Gastroesophageal sphincter (tissue), 4 donors: ENCODE measurements at regions not wholly inside any gene's neighbourhood (a gene's known extent, or its start where the extent isn't known, plus 50 kb on each side); places are given as distances from the start of the nearest gene placed in this dataset.

ENCODE experiments used
- ATAC-seq: fragments of 150-250 bp; one replicate; pipeline ENCODE4 v1.9.1; 2016; ENCODE audit warnings: mild to moderate bottlenecking, moderate library complexity
- H3K27ac ChIP-seq, 4 donors: fragments of 200-600 bp; sonication (generic) in 3 of 4; 1 replicate in 3 of 4; 2 replicates in 1 of 4; pipeline ENCODE4 v1.5.1; 2016 to 2019
- H3K27me3 ChIP-seq: fragments of 200-600 bp; sonication (generic); one replicate; pipeline ENCODE4 v1.5.1; 2019
- H3K36me3 ChIP-seq, 2 donors: fragments of 200-600 bp; sonication (generic); one replicate each; pipeline ENCODE4 v1.5.1; 2019; ENCODE audit warnings: control low read depth in 1 of 2
- H3K4me1 ChIP-seq, 3 donors: fragments of 200-600 bp; sonication (generic); 1 replicate in 2 of 3; 2 replicates in 1 of 3; pipeline ENCODE4 v1.5.1; 2016 to 2019; ENCODE audit warnings: control low read depth in 2 of 3
- H3K4me3 ChIP-seq, 2 donors: fragments of 200-600 bp; sonication (generic); one replicate each; pipeline ENCODE4 v1.5.1; 2019; ENCODE audit warnings: mild to moderate bottlenecking in 1 of 2, moderate library complexity in 1 of 2
- H3K9me3 ChIP-seq, 3 donors: fragments of 200-600 bp; sonication (generic); one replicate each; pipeline ENCODE4 v1.5.1; 2017 to 2019; ENCODE audit warnings: control low read depth in 2 of 3
- CTCF ChIP-seq, 4 experiments: fragments of 200-600 bp in 2 of 4; fragments of 450-650 bp in 2 of 4; sonication (generic) in 1 of 4; IDR thresholded peaks; one replicate each; pipeline ENCODE4 v1.5.1; 2017 to 2019; ENCODE audit warnings: antibody characterized with exemption in 4 of 4, mild to moderate bottlenecking in 2 of 4, moderate library complexity in 2 of 4
- EP300 ChIP-seq: sonication (generic); formaldehyde crosslinking; IDR thresholded peaks from one replicate; pipeline ENCODE4 v1.6.1; 2017; ENCODE audit warnings: antibody characterized with exemption, mild to moderate bottlenecking
- POLR2A ChIP-seq, 2 donors: fragments of 450-650 bp; IDR thresholded peaks; one replicate each; pipeline ENCODE4 v1.6.1; 2017; ENCODE audit warnings: antibody characterized with exemption in 2 of 2, mild to moderate bottlenecking in 2 of 2, moderate library complexity in 1 of 2
- POLR2AphosphoS5 ChIP-seq: sonication (generic); formaldehyde crosslinking; IDR thresholded peaks from one replicate; pipeline ENCODE4 v1.6.1; 2017; ENCODE audit warnings: antibody characterized with exemption
- WGBS, 2 donors: methylation state at CpG; one replicate each; pipeline ENCODE4 v1.1.5; 2018; ENCODE audit warnings: low coverage in 1 of 2; 5-methylcytosine and 5-hydroxymethylcytosine counted together

DNA sequence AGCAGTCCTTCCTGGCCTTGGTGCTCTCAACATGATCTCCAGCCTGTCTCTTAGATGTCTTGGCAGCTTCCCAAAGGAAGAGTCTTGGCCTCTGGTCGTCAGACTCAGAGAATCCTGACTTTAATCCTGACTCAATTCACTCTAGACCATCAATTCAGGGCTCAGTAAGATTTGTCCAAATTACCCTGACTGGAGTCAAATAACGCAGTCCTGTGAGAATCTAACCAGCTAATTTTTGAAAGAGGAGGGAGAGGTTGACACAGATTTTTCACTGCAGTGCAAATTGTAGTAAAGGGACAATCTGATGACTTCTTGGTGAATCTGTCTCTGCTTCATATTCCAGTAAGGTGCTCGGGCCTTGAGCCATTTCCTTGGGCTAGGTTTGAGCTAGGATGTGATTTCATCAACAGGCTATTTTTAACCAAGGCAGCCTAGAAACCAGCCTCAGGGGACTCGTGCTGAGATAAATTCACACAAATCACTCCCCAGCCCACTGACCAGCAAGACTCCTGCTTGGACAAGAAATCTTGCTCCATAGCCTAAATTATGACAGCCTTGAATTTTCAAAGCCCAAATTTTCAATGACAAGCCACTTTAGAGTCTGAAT, 257.4 kb downstream of the ENC1 start:
- Histone ChIP-seq H3K4me3 (no peak overlapping the region), H3K4me1 (peaks cover 0 to 30% (median 4%) of the 10 kb centered on the region in 3 donors), H3K27me3 (no peaks in the 10 kb centered on the region), H3K36me3 (no peaks in the 10 kb centered on the region), H3K9me3 (no peaks in the 10 kb centered on the region), H3K27ac (peak overlapping the region in 3 of 4 donors; percentile 14 to 61 (median 36))
- 15 to 35% methylated on average over 3 of the region's 4 CpGs for WGBS, 2 donors
- ATAC-seq = peak; percentile 80
- TF ChIP-seq CTCF (IDR thresholded peaks at IDR 0.05) = no peak
- no peak for TF ChIP-seq POLR2AphosphoS5
- TF ChIP-seq EP300 = no peak
- TF ChIP-seq POLR2A (IDR thresholded peaks at IDR 0.05) = no peak

- H3K4me1 ChIP-seq = peaks cover 0 to 30% (median 4%) of the 10 kb centered on the region in 3 donors
- no peak overlapping the region for H3K4me3 ChIP-seq
- no peaks in the 10 kb centered on the region for H3K9me3 ChIP-seq
- TF ChIP-seq EP300 (no peak), POLR2A (IDR thresholded peaks at IDR 0.05) (no peak)
- 77 to 81% methylated on average over 3 of the region's 3 CpGs for WGBS, 2 donors
- no peak for ATAC-seq
- H3K27me3 ChIP-seq = no peaks in the 10 kb centered on the region
- no peaks in the 10 kb centered on the region for H3K36me3 ChIP-seq
- H3K27ac ChIP-seq = peak overlapping the region in 3 of 4 donors; percentile 14 to 61 (median 36)
Measured at GRCh38 chr5:74382123-74382855, 258.2 kb downstream of the ENC1 start.

DNA sequence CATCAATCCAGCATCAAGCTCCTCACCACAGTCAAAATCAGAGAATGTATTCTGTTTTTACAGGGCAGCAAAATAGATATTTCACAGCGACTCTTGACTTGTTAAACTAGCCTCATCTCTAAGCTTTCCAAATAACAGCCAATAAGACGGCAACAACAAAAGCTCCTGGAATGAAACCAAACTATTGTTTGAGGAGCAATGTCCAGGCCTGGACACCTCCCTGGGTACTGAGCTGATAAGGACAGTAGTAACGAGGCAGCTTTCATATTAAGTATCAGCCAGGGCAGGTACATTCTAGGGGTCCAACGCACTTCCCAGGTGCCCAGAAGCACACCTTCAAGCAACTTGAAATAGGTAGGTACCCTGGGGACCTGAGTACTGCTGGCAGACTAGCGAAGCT, 260.3 kb downstream of the ENC1 start:
- no peaks in the 10 kb centered on the region for H3K9me3 ChIP-seq
- no peaks in the 10 kb centered on the region for H3K36me3 ChIP-seq
- H3K4me1 ChIP-seq = peaks cover 0 to 29% (median 4%) of the 10 kb centered on the region in 3 donors
- whole genome bisulfite sequencing, 2 donors = 90 to 95% methylated on average over 2 to 5 of the region's 5 CpGs
- TF ChIP-seq EP300 = no peak
- no peak for TF ChIP-seq POLR2AphosphoS5
- TF ChIP-seq POLR2A (IDR thresholded peaks at IDR 0.05) = no peak
- no peak for TF ChIP-seq CTCF (IDR thresholded peaks at IDR 0.05)
- H3K27me3 ChIP-seq = no peaks in the 10 kb centered on the region
- no peak overlapping the region for H3K27ac ChIP-seq
- no peak for ATAC-seq
- no peak overlapping the region for H3K4me3 ChIP-seq

- no peak for ATAC-seq
- 100% methylated on average over 1 of the region's 1 CpG; no CpG with 5 or more reads in 1 of the 2 donors for WGBS, 2 donors
Measured at GRCh38 chr5:74378464-74378863, 262.1 kb downstream of the ENC1 start.

DNA sequence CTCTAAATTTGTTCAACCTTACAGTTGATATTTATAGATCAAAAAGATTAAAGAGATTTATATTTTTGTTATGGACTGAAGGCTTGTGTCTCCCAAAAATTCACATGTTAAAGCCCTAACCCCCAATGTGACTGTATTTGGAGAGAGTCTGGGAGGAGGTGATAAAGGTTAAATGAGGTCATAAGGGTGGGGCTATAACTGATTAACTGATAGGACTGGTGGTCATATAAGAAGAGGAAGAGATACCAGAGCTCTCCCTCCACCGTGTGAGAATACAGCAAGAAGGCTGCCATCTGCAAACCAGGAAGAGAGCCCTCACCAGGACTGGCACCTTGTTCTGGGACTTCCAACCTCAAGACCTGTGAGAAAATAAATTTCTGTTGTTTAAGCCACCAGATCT, 264.3 kb downstream of the ENC1 start:
- no peaks in the 10 kb centered on the region for H3K4me1 ChIP-seq
- no peak overlapping the region for H3K4me3 ChIP-seq
- ATAC-seq = no peak
- H3K9me3 ChIP-seq = no peaks in the 10 kb centered on the region
- H3K36me3 ChIP-seq = no peaks in the 10 kb centered on the region
- no peaks in the 10 kb centered on the region for H3K27me3 ChIP-seq
- no peak overlapping the region for H3K27ac ChIP-seq
- WGBS, 2 donors = 60% methylated on average over 1 of the region's 1 CpG
- no peak for TF ChIP-seq POLR2A (IDR thresholded peaks at IDR 0.05)
- TF ChIP-seq CTCF (IDR thresholded peaks at IDR 0.05) = no peak
- no peak for TF ChIP-seq POLR2AphosphoS5

More at GRCh38 chr5:74378464-74378863, 262.1 kb downstream of the ENC1 start:
- Histone ChIP-seq H3K36me3 (no peaks in the 10 kb centered on the region), H3K27me3 (no peaks in the 10 kb centered on the region), H3K9me3 (no peaks in the 10 kb centered on the region), H3K4me3 (no peak overlapping the region), H3K27ac (no peak overlapping the region), H3K4me1 (peaks cover 0 to 11% (median 0%) of the 10 kb centered on the region in 3 donors)
- TF ChIP-seq POLR2AphosphoS5 (no peak), POLR2A (IDR thresholded peaks at IDR 0.05) (no peak), CTCF (IDR thresholded peaks at IDR 0.05) (no peak)
